GM19438 (cell line): ENCODE measurements at regions not wholly inside any gene's neighbourhood (a gene's known extent, or its start where the extent isn't known, plus 50 kb on each side); places are given as distances from the start of the nearest gene placed in this dataset.
"Not testable (repeated sequence)": the region's sequence is repeated elsewhere in the genome, so short reads cannot be mapped to it uniquely, and the experiment has no call there.

ENCODE experiments used
- ATAC-seq: cut with Tn5 transposase; IDR thresholded peaks from one replicate; pipeline ENCODE4 v1.9.1; 2021; ENCODE audit warnings: low read depth; ENCODE audit not compliant: unreplicated experiment

- ATAC-seq, result no peak
These were observed 235.2 kb upstream of the AMIGO2 start for GRCh38 chr12:47314996-47315395.

- ATAC-seq, result peak; percentile 76
These were observed 233.2 kb upstream of the AMIGO2 start for GRCh38 chr12:47312808-47313426.

DNA sequence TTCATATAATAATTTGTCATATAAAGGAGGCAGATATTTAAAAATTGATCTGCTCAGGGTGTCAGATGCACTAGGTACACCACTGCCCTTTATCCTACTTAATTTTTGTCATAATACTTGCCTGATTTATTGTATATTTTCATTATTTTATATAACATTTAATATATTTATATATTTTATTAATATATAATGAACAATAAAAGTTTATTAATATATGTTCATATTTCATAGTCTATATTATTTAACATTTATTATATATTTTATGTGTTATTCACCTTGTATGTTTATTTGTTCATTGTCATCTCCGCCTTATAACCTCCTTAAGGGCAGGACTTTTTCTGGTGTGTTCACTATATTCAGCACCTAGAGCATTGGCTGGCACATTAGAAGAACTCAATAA lies 232.4 kb upstream of the AMIGO2 start:
- no peak for ATAC-seq

DNA sequence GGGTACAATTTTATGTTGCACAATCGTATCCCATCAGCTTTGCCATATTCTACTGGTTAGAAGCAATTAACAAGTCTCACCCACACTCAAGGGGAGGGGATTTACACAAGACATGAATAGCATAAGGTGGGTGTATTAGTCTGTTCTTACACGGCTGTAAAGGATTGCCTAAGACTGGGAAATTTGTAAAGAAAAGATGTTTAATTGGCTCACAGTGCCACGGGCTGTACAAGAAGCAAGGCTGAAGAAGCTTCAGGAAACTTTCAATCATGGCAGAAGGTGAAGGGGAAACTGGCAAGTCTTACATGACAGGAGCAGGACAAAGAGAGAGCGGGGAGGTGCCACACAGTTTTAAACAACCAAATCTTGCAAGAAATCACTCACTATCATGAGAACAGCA lies 231.8 kb upstream of the AMIGO2 start:
- no peak for ATAC-seq

DNA sequence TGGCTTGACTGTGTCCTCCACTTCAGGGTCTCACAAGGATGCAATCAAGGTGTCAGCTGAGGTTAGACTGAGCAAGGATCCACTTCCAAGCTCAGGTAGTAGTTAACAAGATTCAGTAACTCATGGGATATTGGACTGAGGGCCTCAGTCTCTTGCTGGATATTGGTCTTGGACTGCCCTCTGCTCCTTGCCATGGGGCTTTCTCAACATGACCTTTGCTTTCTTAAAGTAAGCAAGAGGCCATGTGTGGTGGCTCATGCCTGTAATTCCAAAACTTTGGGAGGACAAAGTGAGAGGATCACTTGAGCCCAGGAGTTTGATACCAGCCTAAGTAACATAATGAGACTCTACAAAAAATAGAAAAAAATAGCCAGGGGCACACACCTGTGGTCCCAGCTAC lies 231.3 kb upstream of the AMIGO2 start:
- no peak for ATAC-seq

DNA sequence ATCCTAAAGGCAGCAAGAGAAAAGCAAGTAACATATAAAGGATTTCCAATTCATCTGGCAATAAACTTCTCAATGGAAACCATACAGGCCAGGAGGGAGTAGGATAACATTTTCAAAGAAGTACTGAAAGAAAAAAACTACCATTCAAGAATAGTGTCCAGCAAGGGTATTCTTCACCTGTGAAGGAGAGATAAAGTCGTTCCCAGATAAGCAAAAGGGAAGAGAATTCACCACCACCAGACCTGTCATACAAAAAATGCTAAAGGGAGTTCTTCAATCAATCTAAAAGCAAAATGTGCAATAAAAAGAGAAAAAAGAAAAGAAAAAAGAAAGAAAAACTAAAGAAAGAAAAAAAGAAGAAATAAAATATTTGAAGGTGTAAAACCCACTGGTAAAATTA lies 228.9 kb upstream of the AMIGO2 start:
- no peak for ATAC-seq

- ATAC-seq, result peak; percentile 81
These were observed 228.1 kb upstream of the AMIGO2 start for GRCh38 chr12:47307680-47308399.

- not testable (repeated sequence) for ATAC-seq
These were observed 227.3 kb upstream of the AMIGO2 start for GRCh38 chr12:47306773-47307679.

- no peak for ATAC-seq
These were observed 226.4 kb upstream of the AMIGO2 start for GRCh38 chr12:47306130-47306529.

GRCh38 chr12:47305464-47305863 lies 225.7 kb upstream of the AMIGO2 start:
- ATAC-seq, result no peak

- no peak for ATAC-seq
These were observed 224.3 kb upstream of the AMIGO2 start for GRCh38 chr12:47303995-47304560.

DNA sequence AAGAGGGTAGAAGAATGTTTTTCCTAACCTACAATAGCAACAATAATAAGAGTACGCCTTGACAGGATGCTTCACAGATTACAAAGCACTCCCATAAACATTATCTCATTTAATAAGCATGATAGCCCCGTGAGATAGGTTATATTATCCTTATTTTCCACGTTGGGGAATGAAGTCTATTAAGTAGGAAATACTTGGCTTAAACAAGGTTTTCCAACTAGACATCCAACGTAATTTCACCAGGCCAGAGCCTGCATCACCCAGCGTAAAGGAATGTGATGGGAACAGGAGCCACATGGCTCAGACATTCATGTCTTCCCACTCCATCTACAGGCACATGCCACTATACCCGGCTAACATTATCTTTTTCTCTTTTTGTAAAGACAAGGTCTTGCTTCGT lies 223.4 kb upstream of the AMIGO2 start:
- ATAC-seq, result no peak

DNA sequence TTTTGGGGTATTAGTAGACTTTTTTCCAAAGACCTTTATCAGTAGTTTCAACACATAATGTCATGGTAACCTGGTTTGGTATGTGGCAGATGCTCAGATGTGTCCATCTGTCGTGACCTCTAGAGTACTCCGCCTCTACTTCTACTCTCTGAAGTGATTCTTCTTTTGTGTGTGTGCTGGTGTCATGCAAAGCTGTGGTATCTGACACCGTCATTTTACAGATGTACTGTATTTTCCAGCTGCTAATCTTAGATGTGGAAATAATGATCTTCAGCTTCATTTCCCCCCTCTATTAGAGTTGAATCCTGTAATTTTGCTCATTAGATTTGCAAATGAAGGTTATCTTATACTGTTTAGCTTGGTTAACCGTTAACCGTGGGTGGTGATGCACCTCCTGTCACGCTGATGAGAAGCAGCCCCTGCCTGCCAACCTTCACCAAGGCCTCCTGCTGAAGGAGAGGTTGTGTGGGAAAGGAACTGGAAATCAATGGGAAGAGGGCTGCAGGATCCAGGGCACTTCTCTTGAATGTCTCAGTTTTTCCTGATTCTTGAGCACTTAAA lies 222.4 kb upstream of the AMIGO2 start:
- ATAC-seq, result peak; percentile 53

GRCh38 chr12:47299586-47299985 lies 219.8 kb upstream of the AMIGO2 start:
- no peak for ATAC-seq

GRCh38 chr12:47297993-47298392 lies 218.2 kb upstream of the AMIGO2 start:
- ATAC-seq, result no peak

DNA sequence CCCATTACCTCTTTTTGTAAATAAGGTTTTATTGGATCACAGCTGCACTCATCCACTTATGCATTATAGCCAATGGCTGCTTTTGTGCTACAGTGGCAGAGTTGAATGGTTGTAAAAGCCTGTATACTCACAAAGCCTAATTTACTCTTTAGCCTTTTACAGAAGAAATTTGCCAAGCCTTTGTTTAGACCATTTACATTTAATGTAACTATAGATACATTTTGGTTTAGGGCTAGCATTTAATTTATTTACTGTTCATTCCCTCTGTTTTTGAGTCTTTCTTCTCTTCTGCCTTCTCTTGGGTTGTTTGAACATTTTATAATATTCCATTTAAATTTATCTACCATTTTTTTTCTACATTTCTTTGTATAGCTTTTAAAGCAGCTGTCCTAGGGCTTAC lies 217.1 kb upstream of the AMIGO2 start:
- no peak for ATAC-seq

DNA sequence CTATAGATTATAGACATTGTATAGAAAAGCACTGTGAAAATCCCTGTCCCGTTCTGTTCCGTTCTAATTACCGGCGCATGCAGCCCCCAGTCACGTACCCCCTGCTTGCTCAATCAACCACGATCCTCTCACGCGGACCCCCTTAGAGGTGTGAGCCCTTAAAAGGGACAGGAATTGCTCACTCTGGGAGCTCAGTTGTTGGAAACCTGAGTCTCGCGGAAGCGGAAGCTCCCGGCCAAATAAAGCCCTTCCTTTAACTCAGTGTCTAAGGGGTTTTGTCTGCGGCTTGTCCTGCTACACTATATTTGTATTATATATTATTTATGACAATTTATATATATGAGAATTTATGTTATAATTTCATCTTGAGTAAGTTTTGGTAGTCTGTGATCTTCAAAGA lies 213.6 kb upstream of the AMIGO2 start:
- ATAC-seq, result no peak

DNA sequence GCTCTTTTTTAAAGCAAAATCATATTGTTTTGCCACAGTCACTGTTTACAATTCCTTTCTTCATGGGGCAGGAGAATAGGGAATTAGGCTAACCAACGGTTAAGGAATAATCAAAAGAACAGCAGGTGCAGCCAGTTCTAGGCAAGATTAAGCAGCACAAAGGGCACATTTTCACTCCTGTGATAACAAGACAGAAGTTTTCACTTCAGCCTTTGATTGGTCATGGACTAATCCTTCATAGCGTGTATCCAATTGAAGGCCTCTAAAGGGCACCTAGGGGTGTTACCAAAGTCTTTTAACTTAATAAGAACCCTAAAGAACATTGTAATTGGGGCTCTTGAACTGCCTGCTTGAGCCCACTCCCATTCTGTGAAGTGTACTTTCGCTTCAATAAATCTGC lies 206.9 kb upstream of the AMIGO2 start:
- ATAC-seq, result no peak
